C1 segment of cervical spinal cord (tissue), 14 donors: ENCODE measurements at regions not wholly inside any gene's neighbourhood (a gene's known extent, or its start where the extent isn't known, plus 50 kb on each side); places are given as distances from the start of the nearest gene placed in this dataset.

Experiments used
- DNase-seq, 14 donors: peaks; one replicate each; lab custom pipeline; 2025; lab: John Stamatoyannopoulos, UW

DNA sequence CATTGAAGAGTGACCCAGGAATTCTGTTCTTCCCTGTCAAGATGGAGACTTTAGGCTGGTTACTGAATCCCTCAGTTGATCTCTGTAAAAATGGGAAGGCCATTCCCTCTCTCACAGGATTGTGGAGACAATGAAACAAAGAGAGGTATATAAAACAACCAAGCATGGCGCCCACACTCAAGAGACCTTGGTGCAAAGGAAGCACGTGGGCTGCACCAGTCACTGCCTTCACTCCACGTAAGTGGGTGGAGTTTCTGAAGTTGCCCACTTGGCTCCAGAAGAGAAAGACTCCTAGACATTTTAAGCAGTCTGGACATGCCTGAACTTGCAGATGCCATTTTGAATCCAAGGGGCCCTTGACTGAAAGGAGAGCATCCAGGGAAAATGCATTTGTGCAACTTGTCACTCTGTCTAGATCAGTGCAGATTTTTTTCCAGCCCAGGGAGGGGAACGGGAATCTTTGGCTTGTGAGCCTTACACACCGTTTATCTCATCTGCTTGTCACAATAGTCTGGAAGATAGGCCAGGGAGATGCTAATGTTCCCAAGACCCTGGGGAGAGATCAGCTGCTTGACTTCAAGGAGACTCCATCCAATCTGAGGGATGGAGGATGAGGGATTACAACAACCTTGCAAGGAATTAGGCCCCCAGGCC lies 96.9 kb upstream of the TBX3 start:
- no peak for DNase-seq

DNA sequence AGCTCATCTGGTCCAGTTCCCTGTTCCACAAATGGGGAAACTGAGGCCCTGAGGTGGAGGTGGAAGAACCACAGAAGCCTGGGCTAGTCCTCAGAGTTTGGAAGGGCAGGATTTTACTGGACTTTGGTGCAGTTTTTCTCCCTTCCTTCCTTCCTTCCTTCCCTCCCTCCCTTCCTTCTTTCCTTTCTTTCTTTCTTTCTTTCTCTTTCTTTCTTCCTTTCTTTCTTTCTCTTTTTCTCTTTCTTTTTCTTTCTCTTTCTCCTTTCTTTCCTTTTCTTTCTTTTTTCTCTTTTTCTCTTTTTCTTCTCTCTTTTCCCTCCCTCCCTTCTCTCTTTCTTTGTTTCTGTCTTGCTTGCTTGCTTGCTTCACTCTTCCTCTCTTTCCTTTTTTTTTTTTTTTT lies 95.7 kb upstream of the TBX3 start:
- DNase-seq: no peak

DNA sequence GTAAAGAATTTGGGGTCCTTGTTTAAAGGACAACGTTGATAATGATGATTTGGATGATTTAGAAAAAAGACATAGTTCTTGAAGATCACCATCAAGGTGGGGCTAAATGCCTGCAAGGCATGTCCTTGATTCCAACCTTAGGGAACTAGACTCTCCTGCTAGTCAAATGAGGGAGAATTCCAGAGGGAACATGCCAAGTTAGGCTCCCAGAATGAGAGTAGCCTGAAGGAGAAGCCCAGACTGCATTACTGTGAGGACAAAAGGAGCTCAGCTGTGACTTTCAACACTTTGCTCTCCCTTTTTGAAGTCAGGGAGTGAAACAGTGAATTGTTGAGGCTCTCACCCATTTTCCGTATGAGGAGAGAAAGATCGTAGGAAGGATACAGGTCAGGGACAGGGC lies 95.2 kb upstream of the TBX3 start:
- DNase-seq: no peak

DNA sequence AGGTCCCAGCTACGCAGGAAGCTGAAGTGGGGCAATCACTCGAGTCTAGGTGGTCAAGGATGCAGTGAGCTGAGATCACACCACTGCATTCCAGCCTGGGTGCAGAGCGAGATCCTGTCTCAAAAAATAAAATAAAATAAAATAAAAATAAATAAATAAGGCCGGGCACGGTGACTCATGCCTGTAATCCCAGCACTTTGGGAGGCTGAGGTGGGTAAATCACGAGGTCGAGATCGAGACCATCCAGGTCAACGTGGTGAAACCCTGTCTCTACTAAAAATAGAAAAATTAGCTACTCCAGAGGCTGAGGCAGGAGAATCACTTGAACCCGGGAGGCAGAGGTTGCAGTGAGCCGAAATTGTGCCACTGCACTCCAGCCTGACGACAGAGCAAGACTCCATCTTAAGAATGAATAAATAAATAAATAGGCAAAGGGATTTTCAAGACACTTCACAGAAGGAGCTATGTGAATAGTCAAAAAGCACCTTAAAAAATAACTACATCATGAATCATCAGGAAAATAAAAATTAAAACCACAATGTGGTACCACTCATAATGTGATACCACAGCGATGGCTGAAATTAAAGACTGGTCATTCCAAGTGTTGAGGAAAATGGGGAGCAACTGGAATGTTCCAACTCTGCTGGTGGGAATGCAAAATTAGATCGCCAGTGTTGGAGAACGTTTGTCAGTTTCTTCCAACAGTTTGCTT lies 92.9 kb upstream of the TBX3 start:
- DNase-seq: no peak

DNA sequence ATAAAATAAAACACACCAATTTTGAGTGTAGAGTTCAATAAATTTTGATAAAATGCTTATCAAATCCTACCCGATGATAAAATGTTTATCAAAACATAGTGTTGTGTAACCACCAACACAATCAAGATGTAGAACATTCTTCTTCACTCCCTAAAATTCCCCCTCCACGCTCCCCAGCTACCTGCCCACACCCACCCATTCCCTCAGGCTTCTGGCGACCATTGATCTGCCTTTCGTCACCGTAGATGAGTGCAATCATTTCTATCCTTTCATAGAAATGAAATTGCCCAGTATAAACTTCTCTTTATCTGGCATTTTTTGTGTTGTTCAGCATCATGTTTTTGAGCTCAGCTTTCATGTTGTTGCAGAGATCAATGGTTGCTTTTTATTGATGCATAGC lies 90.7 kb upstream of the TBX3 start:
- DNase-seq: no peak

GRCh38 chr12:114774197-114774596 lies 90.2 kb upstream of the TBX3 start:
- DNase-seq: no peak

GRCh38 chr12:114770323-114770722 lies 86.3 kb upstream of the TBX3 start:
- no peak for DNase-seq

- DNase-seq: no peak
Measured at GRCh38 chr12:114769634-114770033, 85.7 kb upstream of the TBX3 start.

DNA sequence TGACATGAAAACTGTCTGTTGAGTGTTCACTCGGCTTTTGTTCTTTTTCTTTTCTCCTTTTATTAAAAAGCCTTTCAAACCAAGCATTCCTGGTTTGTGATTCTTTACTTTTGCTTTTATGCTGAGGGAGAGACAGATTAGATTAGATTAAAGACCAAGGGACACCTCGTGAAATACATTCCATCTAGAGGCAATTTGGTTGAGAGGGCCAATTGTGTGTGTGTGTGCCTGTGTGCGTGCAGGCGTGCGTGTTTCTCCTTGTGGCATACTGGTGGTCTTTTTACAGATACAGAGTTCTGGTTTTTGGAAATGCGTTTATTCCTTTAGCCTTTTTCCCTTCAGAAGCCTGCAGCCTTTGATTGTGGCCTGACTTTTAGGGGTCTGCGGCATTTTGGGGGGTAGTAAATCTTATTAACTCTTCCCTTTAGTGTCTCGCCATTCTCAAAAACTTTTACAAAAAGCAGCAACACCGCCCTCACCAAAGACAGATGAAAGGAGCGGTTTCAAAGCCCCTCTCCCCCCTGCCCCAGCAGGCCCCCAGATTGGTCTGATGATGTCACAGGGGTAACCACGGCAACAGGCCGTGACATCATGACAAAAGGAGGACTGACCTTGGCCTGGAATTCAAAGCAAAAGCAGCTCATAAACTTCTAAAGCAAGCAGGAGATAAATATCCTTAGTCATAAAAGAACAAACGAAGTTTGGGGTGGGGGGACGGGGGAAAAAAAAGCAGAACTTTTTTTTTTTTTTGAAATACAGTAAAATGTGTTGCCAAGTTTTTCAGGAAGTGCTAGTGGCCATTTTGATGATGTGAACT lies 84.1 kb upstream of the TBX3 start:
- no peak for DNase-seq

GRCh38 chr12:114767084-114767760 lies 83.2 kb upstream of the TBX3 start:
- DNase-seq: no peak

GRCh38 chr12:114765960-114766691 lies 82.2 kb upstream of the TBX3 start:
- no peak for DNase-seq

GRCh38 chr12:114764510-114764909 lies 80.5 kb upstream of the TBX3 start:
- DNase-seq: no peak

- DNase-seq: no peak
Measured at GRCh38 chr12:114762490-114763110, 78.6 kb upstream of the TBX3 start.

DNA sequence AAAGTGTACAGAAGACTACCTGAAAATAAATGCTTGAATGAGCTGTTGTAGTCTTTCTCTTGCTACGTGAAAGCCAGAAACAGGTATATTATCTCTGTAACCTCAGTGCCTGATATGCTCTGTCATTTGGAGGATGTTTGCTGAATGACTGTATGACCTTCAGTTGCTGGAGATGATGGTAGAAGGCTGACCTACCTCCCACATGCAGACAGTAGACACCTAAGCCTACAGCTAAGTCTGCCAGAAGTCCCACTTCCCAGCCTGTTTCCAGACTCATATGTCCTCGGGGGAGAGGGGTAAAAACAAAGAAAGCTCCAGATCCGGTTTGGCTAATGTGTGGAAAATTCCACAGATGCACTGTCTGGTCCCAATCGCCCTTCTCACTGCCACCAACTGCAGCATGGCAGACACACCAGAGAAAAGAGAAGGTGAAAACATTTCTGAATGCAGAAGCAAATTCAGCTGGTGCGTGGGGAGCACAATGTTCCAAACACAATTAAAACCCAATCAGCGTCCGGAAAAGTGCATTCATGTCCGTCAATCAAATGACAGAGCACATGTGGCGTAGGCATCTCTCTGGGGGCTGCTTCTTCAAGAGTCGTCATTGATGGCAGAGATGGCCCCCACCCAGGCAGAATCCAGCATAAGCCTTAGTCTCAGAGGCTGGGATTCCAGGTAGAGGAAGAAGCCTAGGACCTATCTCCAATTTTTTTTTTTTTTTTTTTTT lies 76.3 kb upstream of the TBX3 start:
- DNase-seq: no peak

DNA sequence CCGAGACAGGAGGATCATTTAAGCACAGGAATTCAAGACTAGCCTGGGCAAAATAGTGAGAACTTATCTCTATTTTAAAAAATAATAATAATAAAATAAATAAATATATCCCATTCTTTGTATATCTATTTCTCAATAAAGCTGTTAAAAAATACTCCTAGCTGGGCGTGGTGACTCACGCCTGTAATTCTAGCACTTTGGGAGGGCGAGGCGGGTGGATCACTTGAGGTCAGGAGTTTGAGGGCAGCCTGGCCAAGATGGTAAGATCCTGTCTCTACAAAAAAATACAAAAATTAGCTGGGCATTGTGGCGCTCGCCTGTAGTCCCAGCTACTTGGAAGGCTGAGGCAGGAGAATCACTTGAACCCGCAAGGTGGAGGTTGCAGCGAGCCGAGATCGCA lies 75.7 kb upstream of the TBX3 start:
- DNase-seq: no peak

DNA sequence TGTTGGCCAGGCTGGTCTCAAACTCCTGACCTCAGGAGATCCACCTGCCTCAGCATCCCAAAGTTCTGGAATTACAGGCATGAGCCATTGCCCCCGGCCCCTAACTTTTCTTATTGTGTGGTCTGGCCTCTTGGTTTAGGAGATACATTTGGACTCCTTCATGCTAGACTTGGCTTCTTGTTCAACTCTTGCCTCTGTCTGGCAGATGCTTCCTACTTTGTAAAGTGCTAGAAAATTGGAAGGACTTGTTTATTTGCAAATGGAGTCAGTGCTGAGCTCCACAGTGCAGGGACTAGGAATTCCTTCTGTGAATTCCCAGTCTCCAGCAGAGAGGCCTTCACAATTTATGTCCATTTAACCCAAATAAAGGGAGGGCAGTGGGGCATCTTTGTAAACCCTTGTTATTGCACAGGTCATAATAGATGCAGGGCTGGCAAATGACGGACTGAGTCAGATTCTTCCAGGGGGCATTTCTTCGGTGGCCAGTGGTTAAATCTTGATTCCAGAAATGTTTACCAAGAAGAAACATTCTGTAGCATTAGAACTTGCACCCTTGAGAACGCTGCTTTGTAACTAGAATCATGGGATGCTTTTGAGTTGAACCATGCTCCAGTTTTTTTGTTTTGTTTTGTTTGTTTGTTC lies 73.8 kb upstream of the TBX3 start:
- DNase-seq: no peak

DNA sequence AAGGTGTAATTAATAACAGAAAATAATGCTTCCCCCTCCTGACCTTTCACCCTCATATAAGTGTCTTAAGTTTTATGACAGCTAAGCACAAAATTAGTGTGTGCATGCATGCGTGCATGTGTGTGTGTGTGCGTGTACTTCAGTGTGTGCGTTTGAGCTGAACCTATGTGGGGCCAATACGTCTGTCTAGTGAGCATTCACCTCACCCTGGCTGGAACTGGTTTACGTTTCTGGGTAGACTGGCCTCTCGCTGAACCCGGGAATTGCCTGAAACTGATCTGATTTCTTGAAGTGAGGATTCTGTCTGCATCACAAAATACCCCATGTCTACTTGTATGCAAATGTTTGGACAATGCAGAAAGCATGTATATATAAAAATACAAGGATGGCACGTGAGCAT lies 68.2 kb upstream of the TBX3 start:
- no peak for DNase-seq

DNA sequence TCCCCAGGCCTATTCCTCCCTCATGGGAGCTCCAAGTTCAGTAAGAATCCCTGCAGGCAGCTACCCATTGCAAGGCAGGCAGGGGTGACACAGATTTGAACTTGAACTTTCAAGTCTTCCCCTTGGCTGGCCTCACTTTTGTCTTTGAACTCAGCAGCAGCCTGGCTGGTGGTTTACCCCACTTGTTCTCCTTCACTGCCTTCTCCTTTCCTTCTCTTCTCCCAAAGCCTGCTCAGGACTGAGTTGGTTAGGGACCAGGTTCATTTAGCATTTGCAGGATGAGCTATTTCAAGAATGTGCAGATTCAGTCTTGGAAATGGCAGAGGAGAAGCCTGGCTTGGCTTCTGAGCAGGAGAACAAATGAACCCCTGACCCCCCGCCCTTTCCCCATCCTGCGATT lies 67.7 kb upstream of the TBX3 start:
- DNase-seq: no peak

GRCh38 chr12:114750917-114751316 lies 66.9 kb upstream of the TBX3 start:
- DNase-seq: no peak

GRCh38 chr12:114749065-114749464 lies 65.1 kb upstream of the TBX3 start:
- no peak for DNase-seq
